ENCODE measurements at regions not wholly inside any gene's neighbourhood (a gene's known extent, or its start where the extent isn't known, plus 50 kb on each side); places are given as distances from the start of the nearest gene placed in this dataset.

GRCh38 chr12:115726691-115727090 is 550.8 kb downstream of the MED13L start:
- ChIA-PET CTCF (no interaction called here), POLR2A (no interaction called here)
- H3K9ac ChIP-seq = no peak overlapping the region
- no peak overlapping the region for H3K4me2 ChIP-seq
- H3K9me2 ChIP-seq = no peaks in the 10 kb centered on the region
- no peaks in the 10 kb centered on the region for H3K79me2 ChIP-seq (ENCODE audit: insufficient read depth)
- no peaks in the 10 kb centered on the region for H3K9me3 ChIP-seq
- no peaks in the 10 kb centered on the region for H3K4me1 ChIP-seq (ENCODE audit: control insufficient read depth in 1 of 2, insufficient read depth in 2 of 2, low read depth in 1 of 2, low read length in 1 of 2)
- H3K27me3 ChIP-seq (ENCODE audit: insufficient read depth) = no peaks in the 10 kb centered on the region
- H3K27ac ChIP-seq (ENCODE audit: low read depth in 2 of 2, low read length in 1 of 2) = no peak overlapping the region
- no peaks in the 10 kb centered on the region for H4K20me1 ChIP-seq (ENCODE audit: insufficient read depth)
- 51% methylated on average over 5 of the region's 5 CpGs for WGBS (ENCODE audit: low lambda C conversion rate)
- no peak for DNase-seq
- H3K36me3 ChIP-seq (replicated peaks in 1 of 2; ENCODE audit: control insufficient read depth in 1 of 2, insufficient read depth in 2 of 2, low read length in 1 of 2) = no peaks in the 10 kb centered on the region
- no peaks in the 10 kb centered on the region for H3F3A ChIP-seq (replicated peaks; ENCODE audit: insufficient read depth)
- H2AFZ ChIP-seq (ENCODE audit: low read depth) = no peak overlapping the region
- H3K4me3 ChIP-seq (ENCODE audit: low read depth in 2 of 2, low read length in 1 of 2) = no peak overlapping the region
- TF ChIP-seq, protein P1, sequence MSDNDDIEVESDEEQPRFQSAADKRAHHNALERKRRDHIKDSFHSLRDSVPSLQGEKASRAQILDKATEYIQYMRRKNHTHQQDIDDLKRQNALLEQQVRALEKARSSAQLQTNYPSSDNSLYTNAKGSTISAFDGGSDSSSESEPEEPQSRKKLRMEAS (IDR thresholded peaks at IDR 0.05; ENCODE audit: low read depth) = no peak
- no peak for TF ChIP-seq NRF1 (IDR thresholded peaks at IDR 0.05; ENCODE audit: low read depth, low read length)
- no peak for TF ChIP-seq RXRA (IDR thresholded peaks at IDR 0.05; ENCODE audit: borderline replicate concordance, low read depth)
- TF ChIP-seq RAD21 (IDR thresholded peaks at IDR 0.05; ENCODE audit: low read length) = no peak
- no peak for TF ChIP-seq MEF2A (IDR thresholded peaks at IDR 0.05; ENCODE audit: borderline replicate concordance, low read depth)
- TF ChIP-seq TEAD4 (IDR thresholded peaks at IDR 0.05; ENCODE audit: borderline replicate concordance, insufficient read depth) = no peak
- no peak for TF ChIP-seq GATA2 (CRISPR knock-in tag; IDR thresholded peaks at IDR 0.05)
- no peak for TF ChIP-seq USF1 (IDR thresholded peaks at IDR 0.05; ENCODE audit: borderline replicate concordance, low read depth)

DNA sequence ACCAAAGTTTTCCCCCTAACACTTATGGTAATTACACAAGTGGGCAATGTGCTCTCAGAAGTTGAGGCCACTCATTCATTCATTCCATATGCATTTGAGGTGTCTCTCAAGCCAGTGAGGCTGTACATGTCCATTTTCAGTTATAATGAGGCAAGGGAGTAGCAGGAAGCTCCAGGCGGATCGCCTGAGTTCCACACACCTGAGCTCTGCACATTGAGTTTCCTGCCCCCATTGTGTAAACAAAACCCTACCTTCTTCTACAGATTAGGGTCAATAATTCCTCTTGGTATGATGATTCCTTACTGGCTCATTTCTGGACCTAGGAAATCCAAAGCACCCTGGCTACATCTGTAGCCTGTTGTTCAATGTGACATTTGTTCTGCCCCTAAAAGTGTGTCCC is 555.3 kb downstream of the MED13L start:
- H3K9ac ChIP-seq = no peak overlapping the region

More for the DNA sequence above, 555.3 kb downstream of the MED13L start:
- Histone ChIP-seq H3K9me3 (no peaks in the 10 kb centered on the region), H3K4me3 (ENCODE audit: low read depth in 2 of 2, low read length in 1 of 2) (no peak overlapping the region), H3F3A (replicated peaks; ENCODE audit: insufficient read depth) (no peaks in the 10 kb centered on the region), H3K79me2 (ENCODE audit: insufficient read depth) (no peaks in the 10 kb centered on the region), H4K20me1 (ENCODE audit: insufficient read depth) (no peaks in the 10 kb centered on the region), H3K4me1 (ENCODE audit: control insufficient read depth in 1 of 2, insufficient read depth in 2 of 2, low read depth in 1 of 2, low read length in 1 of 2) (no peaks in the 10 kb centered on the region), H3K4me2 (no peak overlapping the region), H2AFZ (ENCODE audit: low read depth) (no peak overlapping the region), H3K9me2 (no peaks in the 10 kb centered on the region), H3K27me3 (ENCODE audit: insufficient read depth) (no peaks in the 10 kb centered on the region), H3K36me3 (replicated peaks in 1 of 2; ENCODE audit: control insufficient read depth in 1 of 2, insufficient read depth in 2 of 2, low read length in 1 of 2) (no peaks in the 10 kb centered on the region), H3K27ac (ENCODE audit: low read depth in 2 of 2, low read length in 1 of 2) (no peak overlapping the region)
- CTCF ChIA-PET = no interaction called here
- TF ChIP-seq, protein P1 (IDR thresholded peaks at IDR 0.05; ENCODE audit: low read depth) = no peak
- TF ChIP-seq, protein P2, sequence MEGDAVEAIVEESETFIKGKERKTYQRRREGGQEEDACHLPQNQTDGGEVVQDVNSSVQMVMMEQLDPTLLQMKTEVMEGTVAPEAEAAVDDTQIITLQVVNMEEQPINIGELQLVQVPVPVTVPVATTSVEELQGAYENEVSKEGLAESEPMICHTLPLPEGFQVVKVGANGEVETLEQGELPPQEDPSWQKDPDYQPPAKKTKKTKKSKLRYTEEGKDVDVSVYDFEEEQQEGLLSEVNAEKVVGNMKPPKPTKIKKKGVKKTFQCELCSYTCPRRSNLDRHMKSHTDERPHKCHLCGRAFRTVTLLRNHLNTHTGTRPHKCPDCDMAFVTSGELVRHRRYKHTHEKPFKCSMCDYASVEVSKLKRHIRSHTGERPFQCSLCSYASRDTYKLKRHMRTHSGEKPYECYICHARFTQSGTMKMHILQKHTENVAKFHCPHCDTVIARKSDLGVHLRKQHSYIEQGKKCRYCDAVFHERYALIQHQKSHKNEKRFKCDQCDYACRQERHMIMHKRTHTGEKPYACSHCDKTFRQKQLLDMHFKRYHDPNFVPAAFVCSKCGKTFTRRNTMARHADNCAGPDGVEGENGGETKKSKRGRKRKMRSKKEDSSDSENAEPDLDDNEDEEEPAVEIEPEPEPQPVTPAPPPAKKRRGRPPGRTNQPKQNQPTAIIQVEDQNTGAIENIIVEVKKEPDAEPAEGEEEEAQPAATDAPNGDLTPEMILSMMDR (IDR thresholded peaks at IDR 0.05) = no peak
- TF ChIP-seq FOSL2 (IDR thresholded peaks at IDR 0.05; ENCODE audit: borderline replicate concordance, low read depth) = no peak
- TF ChIP-seq, protein P3, sequence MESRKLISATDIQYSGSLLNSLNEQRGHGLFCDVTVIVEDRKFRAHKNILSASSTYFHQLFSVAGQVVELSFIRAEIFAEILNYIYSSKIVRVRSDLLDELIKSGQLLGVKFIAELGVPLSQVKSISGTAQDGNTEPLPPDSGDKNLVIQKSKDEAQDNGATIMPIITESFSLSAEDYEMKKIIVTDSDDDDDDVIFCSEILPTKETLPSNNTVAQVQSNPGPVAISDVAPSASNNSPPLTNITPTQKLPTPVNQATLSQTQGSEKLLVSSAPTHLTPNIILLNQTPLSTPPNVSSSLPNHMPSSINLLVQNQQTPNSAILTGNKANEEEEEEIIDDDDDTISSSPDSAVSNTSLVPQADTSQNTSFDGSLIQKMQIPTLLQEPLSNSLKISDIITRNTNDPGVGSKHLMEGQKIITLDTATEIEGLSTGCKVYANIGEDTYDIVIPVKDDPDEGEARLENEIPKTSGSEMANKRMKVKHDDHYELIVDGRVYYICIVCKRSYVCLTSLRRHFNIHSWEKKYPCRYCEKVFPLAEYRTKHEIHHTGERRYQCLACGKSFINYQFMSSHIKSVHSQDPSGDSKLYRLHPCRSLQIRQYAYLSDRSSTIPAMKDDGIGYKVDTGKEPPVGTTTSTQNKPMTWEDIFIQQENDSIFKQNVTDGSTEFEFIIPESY (IDR thresholded peaks at IDR 0.05; ENCODE audit: borderline replicate concordance, low read depth) = no peak
- POLR2A ChIA-PET = no interaction called here
- DNase-seq = no peak
- 63% methylated on average over 2 of the region's 2 CpGs for WGBS (ENCODE audit: low lambda C conversion rate)

All from SK-N-SH (cell line).